Lower leg skin (tissue), 3 donors: ENCODE measurements at regions not wholly inside any gene's neighbourhood (a gene's known extent, or its start where the extent isn't known, plus 50 kb on each side); places are given as distances from the start of the nearest gene placed in this dataset.

Experiments used
- POLR2A ChIP-seq, 2 donors: fragments of 450-650 bp; IDR thresholded peaks; one replicate each; pipeline ENCODE4 v1.6.1; 2016 to 2017; ENCODE audit warnings: antibody characterized with exemption in 2 of 2, mild to moderate bottlenecking in 1 of 2, moderate library complexity in 1 of 2
- TF ChIP-seq, protein P1 (sequence below), 3 donors: fragments of 450-650 bp; IDR thresholded peaks; one replicate each; pipeline ENCODE4 v1.5.1; 2016; ENCODE audit warnings: antibody characterized with exemption in 3 of 3, mild to moderate bottlenecking in 3 of 3, moderate library complexity in 2 of 3

DNA sequence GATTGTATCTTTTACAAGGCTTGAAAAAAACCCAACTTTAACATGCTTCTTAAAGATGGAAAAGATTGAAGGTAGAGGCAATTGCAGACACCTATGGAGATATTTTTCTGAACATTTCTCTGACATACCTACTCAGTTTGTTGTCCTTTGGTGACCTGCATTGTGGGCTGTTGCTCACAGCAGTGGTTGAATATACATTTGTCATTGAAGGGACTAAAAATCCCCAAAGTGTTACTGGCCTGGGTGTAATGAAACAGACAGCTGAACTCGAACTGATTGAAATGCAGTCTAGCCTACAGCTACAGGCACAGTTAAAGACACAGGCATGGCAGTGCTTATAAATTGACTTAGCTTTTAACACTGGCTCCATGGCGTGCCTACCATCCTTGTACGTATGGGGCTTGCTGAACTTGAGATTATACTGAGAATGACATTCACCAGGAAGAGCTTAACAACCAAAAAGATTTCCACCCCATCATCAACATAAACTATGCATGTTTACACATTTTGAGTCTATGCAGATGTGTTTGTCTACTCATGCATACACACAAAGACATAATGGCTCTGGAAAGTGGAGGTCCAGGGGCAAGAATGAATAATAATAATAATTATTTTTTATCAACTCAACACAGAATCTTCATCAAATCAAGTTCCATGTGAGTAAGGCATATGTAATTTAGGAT lies 83.2 kb upstream of the NOX3 start:
- TF ChIP-seq, protein P1, sequence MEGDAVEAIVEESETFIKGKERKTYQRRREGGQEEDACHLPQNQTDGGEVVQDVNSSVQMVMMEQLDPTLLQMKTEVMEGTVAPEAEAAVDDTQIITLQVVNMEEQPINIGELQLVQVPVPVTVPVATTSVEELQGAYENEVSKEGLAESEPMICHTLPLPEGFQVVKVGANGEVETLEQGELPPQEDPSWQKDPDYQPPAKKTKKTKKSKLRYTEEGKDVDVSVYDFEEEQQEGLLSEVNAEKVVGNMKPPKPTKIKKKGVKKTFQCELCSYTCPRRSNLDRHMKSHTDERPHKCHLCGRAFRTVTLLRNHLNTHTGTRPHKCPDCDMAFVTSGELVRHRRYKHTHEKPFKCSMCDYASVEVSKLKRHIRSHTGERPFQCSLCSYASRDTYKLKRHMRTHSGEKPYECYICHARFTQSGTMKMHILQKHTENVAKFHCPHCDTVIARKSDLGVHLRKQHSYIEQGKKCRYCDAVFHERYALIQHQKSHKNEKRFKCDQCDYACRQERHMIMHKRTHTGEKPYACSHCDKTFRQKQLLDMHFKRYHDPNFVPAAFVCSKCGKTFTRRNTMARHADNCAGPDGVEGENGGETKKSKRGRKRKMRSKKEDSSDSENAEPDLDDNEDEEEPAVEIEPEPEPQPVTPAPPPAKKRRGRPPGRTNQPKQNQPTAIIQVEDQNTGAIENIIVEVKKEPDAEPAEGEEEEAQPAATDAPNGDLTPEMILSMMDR (IDR thresholded peaks at IDR 0.05), result no peak
- no peak for TF ChIP-seq POLR2A (IDR thresholded peaks at IDR 0.05)
